HEK293T (cell line): ENCODE measurements at regions not wholly inside any gene's neighbourhood (a gene's known extent, or its start where the extent isn't known, plus 50 kb on each side); places are given as distances from the start of the nearest gene placed in this dataset.

ENCODE experiments used
- CTCF ChIA-PET: fragments of 350-600 bp; formaldehyde crosslinking; extraction: SDS; loops from one replicate; lab custom pipeline; 2021; ENCODE audit warnings: antibody characterized with exemption, inconsistent platforms; lab: Yijun Ruan, JAX
- POLR2A ChIA-PET: fragments of 350-600 bp; formaldehyde crosslinking; extraction: SDS; loops from one replicate; lab custom pipeline; 2020; ENCODE audit warnings: antibody characterized with exemption, inconsistent platforms; lab: Yijun Ruan, JAX
- DNase-seq: peaks from one replicate; pipeline ENCODE4 v3.0.0; 2012; ENCODE audit warnings: mixed read lengths; ENCODE audit errors: extremely low spot score
- ARNT ChIP-seq: fragments of 450-650 bp; IDR thresholded peaks from 2 replicates; pipeline ENCODE4 v1.6.1; 2017; ENCODE audit warnings: mild to moderate bottlenecking
- BHLHE40 ChIP-seq: fragments of 450-650 bp; IDR thresholded peaks from 2 replicates; pipeline ENCODE4 v1.6.1; 2016; ENCODE audit warnings: mild to moderate bottlenecking, moderate library complexity, borderline replicate concordance
- CTBP1 ChIP-seq: fragments of 450-650 bp; IDR thresholded peaks from 2 replicates; pipeline ENCODE4 v1.6.1; 2016; ENCODE audit warnings: borderline replicate concordance
- ELF4 ChIP-seq: fragments of 450-650 bp; IDR thresholded peaks from 2 replicates; pipeline ENCODE4 v1.6.1; 2017; ENCODE audit warnings: antibody characterized with exemption
- FOXA1 ChIP-seq: fragments of 450-650 bp; IDR thresholded peaks from 2 replicates; pipeline ENCODE4 v1.6.1; 2016; ENCODE audit warnings: mild to moderate bottlenecking
- FOXK2 ChIP-seq: fragments of 450-650 bp; IDR thresholded peaks from 2 replicates; pipeline ENCODE4 v1.6.1; 2016; ENCODE audit warnings: mild to moderate bottlenecking
- FOXM1 ChIP-seq: fragments of 450-650 bp; IDR thresholded peaks from 2 replicates; pipeline ENCODE4 v1.6.1; 2017; ENCODE audit warnings: mild to moderate bottlenecking, borderline replicate concordance
- HDGF ChIP-seq: fragments of 450-650 bp; IDR thresholded peaks from 2 replicates; pipeline ENCODE4 v1.6.1; 2017; ENCODE audit warnings: antibody characterized with exemption, borderline replicate concordance
- L3MBTL2 ChIP-seq: fragments of 450-650 bp; conservative IDR thresholded peaks from 2 replicates; pipeline ENCODE4 v1.6.1; 2016; ENCODE audit warnings: mild to moderate bottlenecking
- LEF1 ChIP-seq: fragments of 450-650 bp; IDR thresholded peaks from 2 replicates; pipeline ENCODE4 v1.6.1; 2017; ENCODE audit warnings: mild to moderate bottlenecking, borderline replicate concordance
- NFRKB ChIP-seq: fragments of 450-650 bp; IDR thresholded peaks from 2 replicates; pipeline ENCODE4 v1.6.1; 2016; ENCODE audit warnings: mild to moderate bottlenecking, moderate library complexity
- PKNOX1 ChIP-seq: fragments of 450-650 bp; IDR thresholded peaks from 2 replicates; pipeline ENCODE4 v1.6.1; 2016
- SP1 ChIP-seq: fragments of 450-650 bp; IDR thresholded peaks from 2 replicates; pipeline ENCODE4 v1.6.1; 2017
- SUZ12 ChIP-seq: fragments of 450-650 bp; IDR thresholded peaks from 2 replicates; pipeline ENCODE4 v1.6.1; 2016; ENCODE audit warnings: mild to moderate bottlenecking
- TARDBP ChIP-seq: fragments of 450-650 bp; IDR thresholded peaks from 2 replicates; pipeline ENCODE4 v1.6.1; 2016
- ZNF384 ChIP-seq: fragments of 450-650 bp; IDR thresholded peaks from 2 replicates; pipeline ENCODE4 v1.6.1; 2016

- CTCF ChIA-PET = interaction anchor here (1.6 kb wide), 1 partner anchor 18 kb away, joined by 4 read pairs; no protein-coding TSS in a partner anchor
- TF ChIP-seq BHLHE40 (no peak), FOXM1 (no peak), CTBP1 (no peak), FOXA1 (no peak), SUZ12 (no peak), TARDBP (no peak), ARNT (no peak), ZNF384 (no peak), HDGF (no peak), LEF1 (no peak), SP1 (no peak), NFRKB (no peak), FOXK2 (no peak), L3MBTL2 (no peak), PKNOX1 (no peak), ELF4 (no peak)
- POLR2A ChIA-PET = no interaction called here
- DNase-seq = no peak
These were observed 536.7 kb downstream of the RIT2 start for GRCh38 chr18:42578792-42579191.

GRCh38 chr18:42582266-42582665, 533.2 kb downstream of the RIT2 start:
- TF ChIP-seq SP1 = no peak
- TF ChIP-seq FOXA1 = no peak
- TF ChIP-seq HDGF = no peak
- TF ChIP-seq ZNF384 = no peak
- no peak for TF ChIP-seq PKNOX1
- no peak for TF ChIP-seq TARDBP
- no peak for TF ChIP-seq FOXK2
- no peak for TF ChIP-seq NFRKB
- no peak for TF ChIP-seq CTBP1
- no peak for TF ChIP-seq ELF4
- TF ChIP-seq BHLHE40 = no peak
- TF ChIP-seq SUZ12 = no peak
- no peak for TF ChIP-seq LEF1
- TF ChIP-seq FOXM1 = no peak
- no peak for TF ChIP-seq L3MBTL2
- no peak for TF ChIP-seq ARNT
- no peak for DNase-seq
- ChIA-PET CTCF (no interaction called here), POLR2A (no interaction called here)

GRCh38 chr18:42583283-42583731, 532.2 kb downstream of the RIT2 start:
- POLR2A ChIA-PET = no interaction called here
- TF ChIP-seq LEF1 = no peak
- DNase-seq = no peak
- CTCF ChIA-PET = interaction anchor here (1.0 kb wide), 1 partner anchor 13 kb away, joined by 3 read pairs; no protein-coding TSS in a partner anchor

- no peak for DNase-seq
- TF ChIP-seq LEF1 = no peak
- no peak for TF ChIP-seq FOXM1
- TF ChIP-seq ELF4 = no peak
- TF ChIP-seq FOXK2 = no peak
- no peak for TF ChIP-seq FOXA1
- TF ChIP-seq TARDBP = no peak
- TF ChIP-seq CTBP1 = no peak
- TF ChIP-seq PKNOX1 = no peak
- no peak for TF ChIP-seq ARNT
- POLR2A ChIA-PET = no interaction called here
- CTCF ChIA-PET = interaction anchor here (1.2 to 1.6 kb wide), 2 partner anchors 9 to 10 kb away, joined by 3 to 5 read pairs; no protein-coding TSS in a partner anchor
These were observed 528.9 kb downstream of the RIT2 start for GRCh38 chr18:42586601-42587000.

- ChIA-PET POLR2A (no interaction called here), CTCF (no interaction called here)
- TF ChIP-seq SP1 (no peak), ELF4 (no peak), BHLHE40 (no peak), NFRKB (no peak), TARDBP (no peak), L3MBTL2 (no peak), FOXK2 (no peak), FOXA1 (no peak), ZNF384 (no peak), CTBP1 (no peak), SUZ12 (no peak), ARNT (no peak), FOXM1 (no peak), LEF1 (no peak), HDGF (no peak), PKNOX1 (no peak)
These were observed 526.7 kb downstream of the RIT2 start for GRCh38 chr18:42588786-42589185.

GRCh38 chr18:42604820-42605219, 510.7 kb downstream of the RIT2 start:
- CTCF ChIA-PET = interaction anchor here (1.2 kb wide), 1 partner anchor 8 kb away, joined by 4 read pairs; no protein-coding TSS in a partner anchor
- POLR2A ChIA-PET = no interaction called here
- no peak for DNase-seq
- TF ChIP-seq SP1 (no peak), ZNF384 (no peak), ELF4 (no peak), NFRKB (no peak), FOXK2 (no peak), L3MBTL2 (no peak), PKNOX1 (no peak), FOXA1 (no peak), HDGF (no peak), ARNT (no peak), FOXM1 (no peak), LEF1 (no peak), CTBP1 (no peak), SUZ12 (no peak), TARDBP (no peak), BHLHE40 (no peak)

More at GRCh38 chr18:42588786-42589185, 526.7 kb downstream of the RIT2 start:
- DNase-seq = no peak
